ENCODE measurements at regions not wholly inside any gene's neighbourhood (a gene's known extent, or its start where the extent isn't known, plus 50 kb on each side); places are given as distances from the start of the nearest gene placed in this dataset.

- no peak for TF ChIP-seq POLR2A (IDR thresholded peaks at IDR 0.05)
- TF ChIP-seq CTCF (IDR thresholded peaks at IDR 0.05) = no peak
Observed at GRCh38 chr6:71198908-71199307, 89.7 kb upstream of the OGFRL1 start.

All from lower leg skin (tissue), 3 donors.